Activated CD4-positive, alpha-beta T cell treated with anti-CD3 and anti-CD28 coated beads for 36 hours (primary cell): ENCODE measurements at regions not wholly inside any gene's neighbourhood (a gene's known extent, or its start where the extent isn't known, plus 50 kb on each side); places are given as distances from the start of the nearest gene placed in this dataset.

Experiments used
- ATAC-seq: fragments of 200-7000 bp; cut with Tn5 transposase; one replicate; pipeline ENCODE4 v1.10.0; 2021; ENCODE audit warnings: mild to moderate bottlenecking, moderate library complexity
- CTCF ChIA-PET: fragments of 350-600 bp; sonication (Branson Sonifier 250); formaldehyde crosslinking; loops from one replicate; lab custom pipeline; 2021; ENCODE audit warnings: antibody characterized with exemption; lab: Charles Lee
- POLR2A ChIA-PET: fragments of 350-600 bp; sonication (Branson Sonifier 250); formaldehyde crosslinking; loops from one replicate; lab custom pipeline; 2021; ENCODE audit warnings: antibody characterized with exemption, inconsistent platforms; lab: Charles Lee
- DNase-seq: peaks from one replicate; pipeline ENCODE4 v3.0.0-alpha.2; 2020
- H3K27ac Mint-ChIP-seq: one replicate; pipeline ENCODE4 v1.8.0; 2021; ENCODE audit warnings: mixed read lengths
- H3K27me3 Mint-ChIP-seq: one replicate; pipeline ENCODE4 v1.8.0; 2021; ENCODE audit warnings: mixed read lengths
- H3K36me3 Mint-ChIP-seq: one replicate; pipeline ENCODE4 v1.8.0; 2021; ENCODE audit warnings: low read depth, mixed read lengths
- H3K4me1 Mint-ChIP-seq: one replicate; pipeline ENCODE4 v1.8.0; 2021; ENCODE audit warnings: mixed read lengths
- H3K4me3 Mint-ChIP-seq: one replicate; pipeline ENCODE4 v1.8.0; 2021; ENCODE audit warnings: mild to moderate bottlenecking, moderate library complexity, mixed read lengths
- H3K9me3 Mint-ChIP-seq: one replicate; pipeline ENCODE4 v1.8.0; 2021; ENCODE audit warnings: low read depth, mixed read lengths
- intact Hi-C, 2 experiments: fragments of 100-400 bp; cut with DNase I in 1 of 2; cut with micrococcal nuclease in 1 of 2; formaldehyde crosslinking; loops; one replicate each; pipeline versions ENCODE4 v1.14.2 to v1.15.1; 2022 to 2024; cut with DNase I, micrococcal nuclease

GRCh38 chr1:80924290-80924689 lies 876.4 kb upstream of the ADGRL2 start:
- no peak overlapping the region for H3K27ac Mint-ChIP-seq
- H3K9me3 Mint-ChIP-seq, result peaks cover 6% of the 10 kb centered on the region
- no peaks in the 10 kb centered on the region for H3K36me3 Mint-ChIP-seq
- intact Hi-C loops, result no loop called here
- ATAC-seq, result no peak
- ChIA-PET CTCF (no interaction called here), POLR2A (no interaction called here)
- no peaks in the 10 kb centered on the region for H3K27me3 Mint-ChIP-seq
- H3K4me1 Mint-ChIP-seq, result no peaks in the 10 kb centered on the region
- H3K4me3 Mint-ChIP-seq, result no peak overlapping the region
- DNase-seq, result no peak

GRCh38 chr1:80922906-80923305 lies 877.8 kb upstream of the ADGRL2 start:
- intact Hi-C loops, result no loop called here
- Mint-ChIP-seq H3K4me3 (no peak overlapping the region), H3K4me1 (no peaks in the 10 kb centered on the region), H3K36me3 (no peaks in the 10 kb centered on the region), H3K27ac (no peak overlapping the region), H3K9me3 (peaks cover 6% of the 10 kb centered on the region), H3K27me3 (no peaks in the 10 kb centered on the region)
- CTCF ChIA-PET, result no interaction called here
- DNase-seq, result no peak
- no peak for ATAC-seq
- POLR2A ChIA-PET, result no interaction called here

GRCh38 chr1:80919426-80919825 lies 881.3 kb upstream of the ADGRL2 start:
- ChIA-PET POLR2A (no interaction called here), CTCF (no interaction called here)
- H3K27ac Mint-ChIP-seq, result no peak overlapping the region
- no peaks in the 10 kb centered on the region for H3K4me1 Mint-ChIP-seq
- peaks cover 1% of the 10 kb centered on the region for H3K9me3 Mint-ChIP-seq
- ATAC-seq (no peak), DNase-seq (no peak)
- no peak overlapping the region for H3K4me3 Mint-ChIP-seq
- H3K36me3 Mint-ChIP-seq, result no peaks in the 10 kb centered on the region
- no peaks in the 10 kb centered on the region for H3K27me3 Mint-ChIP-seq
- intact Hi-C loops, result no loop called here

- H3K36me3 Mint-ChIP-seq, result no peaks in the 10 kb centered on the region
- POLR2A ChIA-PET, result no interaction called here
- H3K9me3 Mint-ChIP-seq, result peaks cover 1% of the 10 kb centered on the region
These were observed 882.4 kb upstream of the ADGRL2 start for GRCh38 chr1:80918380-80918779.

GRCh38 chr1:80917826-80918225 lies 882.9 kb upstream of the ADGRL2 start:
- CTCF ChIA-PET, result no interaction called here
- no peak overlapping the region for H3K4me3 Mint-ChIP-seq
- H3K27ac Mint-ChIP-seq, result no peak overlapping the region
- no peaks in the 10 kb centered on the region for H3K36me3 Mint-ChIP-seq
- intact Hi-C loops, result no loop called here
- POLR2A ChIA-PET, result no interaction called here
- no peaks in the 10 kb centered on the region for H3K27me3 Mint-ChIP-seq
- H3K4me1 Mint-ChIP-seq, result no peaks in the 10 kb centered on the region
- H3K9me3 Mint-ChIP-seq, result peaks cover 1% of the 10 kb centered on the region
- no peak for DNase-seq
- ATAC-seq, result no peak

More at GRCh38 chr1:80918380-80918779, 882.4 kb upstream of the ADGRL2 start:
- Mint-ChIP-seq H3K27ac (no peak overlapping the region), H3K4me1 (no peaks in the 10 kb centered on the region), H3K4me3 (no peak overlapping the region), H3K27me3 (no peaks in the 10 kb centered on the region)
- no peak for ATAC-seq
- CTCF ChIA-PET, result no interaction called here
- DNase-seq, result no peak
- intact Hi-C loops, result no loop called here

- Mint-ChIP-seq H3K27me3 (no peaks in the 10 kb centered on the region), H3K9me3 (peaks cover 1% of the 10 kb centered on the region), H3K36me3 (no peaks in the 10 kb centered on the region), H3K4me3 (no peak overlapping the region), H3K27ac (no peak overlapping the region), H3K4me1 (no peaks in the 10 kb centered on the region)
- POLR2A ChIA-PET, result no interaction called here
- intact Hi-C loops, result no loop called here
- no peak for ATAC-seq
- no peak for DNase-seq
- CTCF ChIA-PET, result no interaction called here
These were observed 883.5 kb upstream of the ADGRL2 start for GRCh38 chr1:80917225-80917624.

GRCh38 chr1:80915491-80915890 lies 885.2 kb upstream of the ADGRL2 start:
- ATAC-seq (no peak), DNase-seq (no peak)
- Mint-ChIP-seq H3K27ac (no peak overlapping the region), H3K27me3 (no peaks in the 10 kb centered on the region), H3K36me3 (no peaks in the 10 kb centered on the region), H3K9me3 (peaks cover 4% of the 10 kb centered on the region), H3K4me1 (no peaks in the 10 kb centered on the region), H3K4me3 (no peak overlapping the region)
- CTCF ChIA-PET, result no interaction called here
- intact Hi-C loops, result no loop called here
- POLR2A ChIA-PET, result no interaction called here

- POLR2A ChIA-PET, result no interaction called here
- H3K36me3 Mint-ChIP-seq, result no peaks in the 10 kb centered on the region
- H3K9me3 Mint-ChIP-seq, result peaks cover 4% of the 10 kb centered on the region
- intact Hi-C loops, result no loop called here
- H3K27ac Mint-ChIP-seq, result no peak overlapping the region
- DNase-seq (no peak), ATAC-seq (no peak)
- CTCF ChIA-PET, result no interaction called here
- H3K27me3 Mint-ChIP-seq, result no peaks in the 10 kb centered on the region
- H3K4me1 Mint-ChIP-seq, result no peaks in the 10 kb centered on the region
- no peak overlapping the region for H3K4me3 Mint-ChIP-seq
These were observed 890.3 kb upstream of the ADGRL2 start for GRCh38 chr1:80910426-80910825.

GRCh38 chr1:80909172-80909784 lies 891.5 kb upstream of the ADGRL2 start:
- no peak for ATAC-seq
- Mint-ChIP-seq H3K4me3 (no peak overlapping the region), H3K27ac (no peak overlapping the region), H3K4me1 (no peaks in the 10 kb centered on the region), H3K27me3 (no peaks in the 10 kb centered on the region), H3K9me3 (peaks cover 3% of the 10 kb centered on the region), H3K36me3 (no peaks in the 10 kb centered on the region)
- CTCF ChIA-PET, result no interaction called here
- intact Hi-C loops, result no loop called here
- POLR2A ChIA-PET, result no interaction called here
- DNase-seq, result no peak

GRCh38 chr1:80896781-80897356 lies 903.9 kb upstream of the ADGRL2 start:
- Mint-ChIP-seq H3K27ac (no peak overlapping the region), H3K36me3 (no peaks in the 10 kb centered on the region), H3K4me3 (no peak overlapping the region), H3K9me3 (no peaks in the 10 kb centered on the region), H3K27me3 (no peaks in the 10 kb centered on the region), H3K4me1 (no peaks in the 10 kb centered on the region)
- DNase-seq (no peak), ATAC-seq (no peak)
- POLR2A ChIA-PET, result no interaction called here
- intact Hi-C loops, result no loop called here
- CTCF ChIA-PET, result no interaction called here

- no peak overlapping the region for H3K4me3 Mint-ChIP-seq
- POLR2A ChIA-PET, result no interaction called here
- DNase-seq (no peak), ATAC-seq (no peak)
- no peaks in the 10 kb centered on the region for H3K4me1 Mint-ChIP-seq
- H3K27me3 Mint-ChIP-seq, result no peaks in the 10 kb centered on the region
- no peak overlapping the region for H3K27ac Mint-ChIP-seq
- H3K36me3 Mint-ChIP-seq, result no peaks in the 10 kb centered on the region
- no peaks in the 10 kb centered on the region for H3K9me3 Mint-ChIP-seq
- CTCF ChIA-PET, result no interaction called here
- intact Hi-C loops, result no loop called here
These were observed 905.8 kb upstream of the ADGRL2 start for GRCh38 chr1:80894921-80895320.

GRCh38 chr1:80893115-80893514 lies 907.6 kb upstream of the ADGRL2 start:
- ChIA-PET CTCF (no interaction called here), POLR2A (no interaction called here)
- Mint-ChIP-seq H3K27ac (no peak overlapping the region), H3K4me3 (no peak overlapping the region), H3K36me3 (no peaks in the 10 kb centered on the region), H3K9me3 (no peaks in the 10 kb centered on the region), H3K4me1 (no peaks in the 10 kb centered on the region), H3K27me3 (no peaks in the 10 kb centered on the region)
- intact Hi-C loops, result no loop called here
- DNase-seq, result no peak
- ATAC-seq, result no peak
